KMS-11 (cell line): ENCODE measurements at regions not wholly inside any gene's neighbourhood (a gene's known extent, or its start where the extent isn't known, plus 50 kb on each side); places are given as distances from the start of the nearest gene placed in this dataset.
"Not testable (repeated sequence)": the region's sequence is repeated elsewhere in the genome, so short reads cannot be mapped to it uniquely, and the experiment has no call there.

ENCODE experiments used
- H2AFZ ChIP-seq: fragments of 200-600 bp; sonication (generic); 2 replicates; pipeline ENCODE4 v1.6.1; 2016; ENCODE audit warnings: antibody characterized with exemption, mixed run types, low read depth
- H3K27ac ChIP-seq: fragments of 200-600 bp; sonication (generic); 2 replicates; pipeline ENCODE4 v1.6.1; 2016; ENCODE audit warnings: mild to moderate bottlenecking, mixed run types
- H3K27me3 ChIP-seq: fragments of 200-600 bp; sonication (generic); 2 replicates; pipeline ENCODE4 v1.6.1; 2017; ENCODE audit warnings: mild to moderate bottlenecking, low read depth, mixed run types, moderate library complexity; ENCODE audit not compliant: insufficient read depth
- H3K36me3 ChIP-seq: fragments of 200-600 bp; sonication (generic); 2 replicates; pipeline ENCODE4 v1.6.1; 2017; ENCODE audit warnings: mild to moderate bottlenecking, mixed run types; ENCODE audit not compliant: insufficient read depth
- H3K4me1 ChIP-seq: fragments of 200-600 bp; sonication (generic); 2 replicates; pipeline ENCODE4 v1.6.1; 2016; ENCODE audit warnings: mild to moderate bottlenecking, low read depth, mixed run types; ENCODE audit not compliant: poor library complexity, severe bottlenecking
- H3K4me2 ChIP-seq: fragments of 200-600 bp; sonication (generic); 2 replicates; pipeline ENCODE4 v1.7.0; 2016; ENCODE audit warnings: mild to moderate bottlenecking, mixed run types
- H3K4me3 ChIP-seq: fragments of 200-600 bp; sonication (generic); IDR thresholded peaks from 2 replicates; pipeline ENCODE4 v1.6.1; 2017; ENCODE audit warnings: low read depth, low read length, mixed read lengths; ENCODE audit not compliant: insufficient read depth
- H3K79me2 ChIP-seq: fragments of 200-600 bp; sonication (generic); 2 replicates; pipeline ENCODE4 v1.6.1; 2016; ENCODE audit warnings: low read depth, mixed run types; ENCODE audit not compliant: insufficient read depth
- H3K9ac ChIP-seq: fragments of 200-600 bp; sonication (generic); 2 replicates; pipeline ENCODE4 v1.6.1; 2016; ENCODE audit warnings: mild to moderate bottlenecking, mixed run types
- H4K20me1 ChIP-seq: fragments of 200-600 bp; sonication (generic); 2 replicates; pipeline ENCODE4 v1.6.1; 2016; ENCODE audit warnings: mild to moderate bottlenecking, mixed run types; ENCODE audit not compliant: insufficient read depth
- CTCF ChIP-seq: fragments of 200-600 bp; sonication (generic); conservative IDR thresholded peaks from 2 replicates; pipeline ENCODE4 v1.6.1; 2017; ENCODE audit warnings: low read depth, mild to moderate bottlenecking, antibody characterized with exemption, low read length, moderate library complexity, mixed read lengths

- H2AFZ ChIP-seq = no peak overlapping the region
- H3K36me3 ChIP-seq = no peaks in the 10 kb centered on the region
- no peak overlapping the region for H3K9ac ChIP-seq
- H3K4me1 ChIP-seq = no peaks in the 10 kb centered on the region
- no peak overlapping the region for H3K27ac ChIP-seq
- no peak overlapping the region for H3K4me2 ChIP-seq
- no peak for TF ChIP-seq CTCF
- no peaks in the 10 kb centered on the region for H3K27me3 ChIP-seq
- H4K20me1 ChIP-seq = no peaks in the 10 kb centered on the region
- no peak overlapping the region for H3K4me3 ChIP-seq
- no peaks in the 10 kb centered on the region for H3K79me2 ChIP-seq
Observed at GRCh38 chr16:47977802-47978201, 178.0 kb downstream of the ABCC12 start.

- Histone ChIP-seq H3K36me3 (no peaks in the 10 kb centered on the region), H2AFZ (no peak overlapping the region), H4K20me1 (no peaks in the 10 kb centered on the region), H3K9ac (no peak overlapping the region), H3K4me1 (no peaks in the 10 kb centered on the region), H3K79me2 (no peaks in the 10 kb centered on the region), H3K4me2 (no peak overlapping the region), H3K27me3 (no peaks in the 10 kb centered on the region), H3K27ac (no peak overlapping the region), H3K4me3 (no peak overlapping the region)
- TF ChIP-seq CTCF = no peak
Observed at GRCh38 chr16:47976636-47977210, 179.1 kb downstream of the ABCC12 start.

- H3K4me1 ChIP-seq, H3K36me3 ChIP-seq, H3K4me2 ChIP-seq, H2AFZ ChIP-seq, H3K79me2 ChIP-seq, H3K4me3 ChIP-seq, H3K9ac ChIP-seq, H4K20me1 ChIP-seq, H3K27me3 ChIP-seq, H3K27ac ChIP-seq: not testable (repeated sequence)
Observed at GRCh38 chr16:47974971-47975370, 180.8 kb downstream of the ABCC12 start.

- H3K4me2 ChIP-seq = no peak overlapping the region
- no peak overlapping the region for H3K4me3 ChIP-seq
- TF ChIP-seq CTCF = no peak
- H3K79me2 ChIP-seq = no peaks in the 10 kb centered on the region
- H2AFZ ChIP-seq = no peak overlapping the region
- no peak overlapping the region for H3K9ac ChIP-seq
- no peaks in the 10 kb centered on the region for H3K4me1 ChIP-seq
- no peaks in the 10 kb centered on the region for H3K36me3 ChIP-seq
- H3K27ac ChIP-seq = no peak overlapping the region
- no peaks in the 10 kb centered on the region for H3K27me3 ChIP-seq
- no peaks in the 10 kb centered on the region for H4K20me1 ChIP-seq
Observed at GRCh38 chr16:47973552-47973951, 182.2 kb downstream of the ABCC12 start.

- H4K20me1 ChIP-seq = no peaks in the 10 kb centered on the region
- H3K4me2 ChIP-seq = no peak overlapping the region
- no peaks in the 10 kb centered on the region for H3K4me1 ChIP-seq
- no peak overlapping the region for H3K27ac ChIP-seq
- H3K9ac ChIP-seq = no peak overlapping the region
- H3K27me3 ChIP-seq = no peaks in the 10 kb centered on the region
- H3K79me2 ChIP-seq = no peaks in the 10 kb centered on the region
- H3K36me3 ChIP-seq = no peaks in the 10 kb centered on the region
- no peak overlapping the region for H3K4me3 ChIP-seq
- TF ChIP-seq CTCF = no peak
- H2AFZ ChIP-seq = no peak overlapping the region
Observed at GRCh38 chr16:47972246-47972985, 183.4 kb downstream of the ABCC12 start.
